ENCODE measurements at regions not wholly inside any gene's neighbourhood (a gene's known extent, or its start where the extent isn't known, plus 50 kb on each side); places are given as distances from the start of the nearest gene placed in this dataset.
"Not testable (repeated sequence)": the region's sequence is repeated elsewhere in the genome, so short reads cannot be mapped to it uniquely, and the experiment has no call there.

GRCh38 chr7:83270407-83270806 is 107.7 kb upstream of the PCLO start:
- Histone ChIP-seq H3K27ac (ENCODE audit: low read depth in 1 of 2, low read length in 2 of 2) (no peak overlapping the region), H3K4me3 (ENCODE audit: low read length) (no peak overlapping the region), H3K4me1 (ENCODE audit: insufficient read depth, low read length) (no peaks in the 10 kb centered on the region), H3K36me3 (ENCODE audit: insufficient read depth, low read length) (no peaks in the 10 kb centered on the region), H3K9me3 (ENCODE audit: control insufficient read depth in 1 of 2, insufficient read depth in 1 of 2, low read length in 2 of 2) (no peaks in the 10 kb centered on the region), H3K27me3 (ENCODE audit: control insufficient read depth in 1 of 2, insufficient read depth in 2 of 2, low read length in 2 of 2) (no peaks in the 10 kb centered on the region)
- ChIA-PET CTCF (interaction anchor here (1.7 kb wide), 1 partner anchor 11 kb away, joined by 5 read pairs; no protein-coding TSS in a partner anchor), POLR2A (no interaction called here)
- no peaks in the 10 kb centered on the region for H3K27me3 Mint-ChIP-seq
- ATAC-seq (ENCODE audit: poor library complexity) (no peak), DNase-seq (no peak)
- H3K36me3 Mint-ChIP-seq (ENCODE audit: low read depth), result no peaks in the 10 kb centered on the region
- intact Hi-C loops (cut with DNase I, micrococcal nuclease), result no loop called here
- H3K4me1 Mint-ChIP-seq (ENCODE audit: low read depth), result no peaks in the 10 kb centered on the region
- H3K9me3 Mint-ChIP-seq, result peaks cover 12% of the 10 kb centered on the region
- TF ChIP-seq CTCF (IDR thresholded peaks at IDR 0.05), result no peak
- no peak overlapping the region for H3K4me3 Mint-ChIP-seq
- no peak overlapping the region for H3K27ac Mint-ChIP-seq

GRCh38 chr7:83267141-83267631 is 104.5 kb upstream of the PCLO start:
- no peak overlapping the region for H3K27ac Mint-ChIP-seq
- intact Hi-C loops (cut with DNase I, micrococcal nuclease), result no loop called here
- no peak for TF ChIP-seq CTCF (IDR thresholded peaks at IDR 0.05)
- no peak overlapping the region for H3K4me3 Mint-ChIP-seq
- Histone ChIP-seq H3K4me3 (ENCODE audit: low read length) (no peak overlapping the region), H3K4me1 (ENCODE audit: insufficient read depth, low read length) (no peaks in the 10 kb centered on the region), H3K9me3 (ENCODE audit: control insufficient read depth in 1 of 2, insufficient read depth in 1 of 2, low read length in 2 of 2) (peaks cover 0 to 3% of the 10 kb centered on the region in 2 experiments), H3K36me3 (ENCODE audit: insufficient read depth, low read length) (no peaks in the 10 kb centered on the region), H3K27me3 (ENCODE audit: control insufficient read depth in 1 of 2, insufficient read depth in 2 of 2, low read length in 2 of 2) (no peaks in the 10 kb centered on the region), H3K27ac (ENCODE audit: low read depth in 1 of 2, low read length in 2 of 2) (no peak overlapping the region)
- no peak for ATAC-seq (ENCODE audit: poor library complexity)
- H3K9me3 Mint-ChIP-seq, result peaks cover 5% of the 10 kb centered on the region
- H3K27me3 Mint-ChIP-seq, result no peaks in the 10 kb centered on the region
- no peaks in the 10 kb centered on the region for H3K4me1 Mint-ChIP-seq (ENCODE audit: low read depth)
- POLR2A ChIA-PET, result no interaction called here
- CTCF ChIA-PET, result no interaction called here
- no peaks in the 10 kb centered on the region for H3K36me3 Mint-ChIP-seq (ENCODE audit: low read depth)
- DNase-seq, result no peak

DNA sequence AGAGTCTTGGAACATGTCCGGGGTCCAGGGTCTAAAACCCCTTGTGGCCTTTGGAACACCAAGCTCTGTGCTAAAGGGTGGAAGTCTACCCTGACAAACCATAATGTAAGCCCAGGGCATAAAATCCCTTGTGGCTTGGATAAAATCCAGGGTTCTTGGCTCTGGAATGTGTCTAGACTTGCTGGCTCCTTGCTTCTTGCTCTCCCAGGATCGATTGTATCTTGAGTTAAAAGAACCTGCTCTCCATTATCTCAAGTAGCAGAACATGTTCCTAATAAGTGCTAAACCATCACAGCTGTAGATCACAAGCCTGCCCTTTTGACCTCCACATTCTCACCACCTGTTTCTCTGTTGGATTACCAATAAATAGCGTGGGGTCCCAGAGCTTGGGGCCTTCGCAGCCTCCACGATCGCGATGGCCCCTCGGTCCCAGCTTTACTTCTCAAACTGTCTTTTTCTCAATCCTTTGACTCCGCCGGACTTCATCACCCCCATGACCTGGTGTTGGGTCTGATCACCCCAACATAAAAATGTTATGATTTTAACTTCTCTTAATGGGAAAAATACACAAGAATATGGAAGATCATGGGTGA is 100.9 kb upstream of the PCLO start:
- intact Hi-C loops (cut with DNase I, micrococcal nuclease); ATAC-seq (ENCODE audit: poor library complexity); H3K27me3 ChIP-seq (ENCODE audit: control insufficient read depth in 1 of 2, insufficient read depth in 2 of 2, low read length in 2 of 2); H3K27ac Mint-ChIP-seq; H3K4me1 Mint-ChIP-seq (ENCODE audit: low read depth); H3K4me3 ChIP-seq (ENCODE audit: low read length); DNase-seq; H3K36me3 Mint-ChIP-seq (ENCODE audit: low read depth); H3K4me3 Mint-ChIP-seq; H3K9me3 Mint-ChIP-seq; H3K27ac ChIP-seq (ENCODE audit: low read depth in 1 of 2, low read length in 2 of 2); H3K27me3 Mint-ChIP-seq; H3K9me3 ChIP-seq (ENCODE audit: control insufficient read depth in 1 of 2, insufficient read depth in 1 of 2, low read length in 2 of 2); H3K4me1 ChIP-seq (ENCODE audit: insufficient read depth, low read length); CTCF ChIA-PET; POLR2A ChIA-PET; H3K36me3 ChIP-seq (ENCODE audit: insufficient read depth, low read length): not testable (repeated sequence)

- no peak for DNase-seq
- ATAC-seq (ENCODE audit: poor library complexity), result no peak
- H3K4me3 ChIP-seq (ENCODE audit: low read length), result no peak overlapping the region
- Mint-ChIP-seq H3K27ac (no peak overlapping the region), H3K4me1 (ENCODE audit: low read depth) (no peaks in the 10 kb centered on the region), H3K4me3 (no peak overlapping the region), H3K36me3 (ENCODE audit: low read depth) (no peaks in the 10 kb centered on the region), H3K27me3 (no peaks in the 10 kb centered on the region), H3K9me3 (no peaks in the 10 kb centered on the region)
- ChIA-PET CTCF (interaction anchor here (1.8 kb wide), 1 partner anchor 12 kb away, joined by 5 read pairs; no protein-coding TSS in a partner anchor), POLR2A (no interaction called here)
- intact Hi-C loops (cut with DNase I, micrococcal nuclease), result no loop called here
- no peak for TF ChIP-seq CTCF (IDR thresholded peaks at IDR 0.05)
- H3K27me3 ChIP-seq (ENCODE audit: control insufficient read depth in 1 of 2, insufficient read depth in 2 of 2, low read length in 2 of 2), result no peaks in the 10 kb centered on the region
- H3K36me3 ChIP-seq (ENCODE audit: insufficient read depth, low read length), result no peaks in the 10 kb centered on the region
- no peak overlapping the region for H3K27ac ChIP-seq (ENCODE audit: low read depth in 1 of 2, low read length in 2 of 2)
- peaks cover 0 to 3% of the 10 kb centered on the region in 2 experiments for H3K9me3 ChIP-seq (ENCODE audit: control insufficient read depth in 1 of 2, insufficient read depth in 1 of 2, low read length in 2 of 2)
- H3K4me1 ChIP-seq (ENCODE audit: insufficient read depth, low read length), result no peaks in the 10 kb centered on the region
Measured at GRCh38 chr7:83259064-83259463, 96.4 kb upstream of the PCLO start.
